PC-9 (cell line): ENCODE measurements at regions not wholly inside any gene's neighbourhood (a gene's known extent, or its start where the extent isn't known, plus 50 kb on each side); places are given as distances from the start of the nearest gene placed in this dataset.

Experiments
- EZH2 ChIP-seq: fragments of 200-600 bp; sonication (generic); IDR thresholded peaks from 2 replicates; pipeline ENCODE4 v1.8.0; 2017; ENCODE audit warnings: antibody characterized with exemption, low read depth
- TF ChIP-seq, protein P1 (sequence below): fragments of 200-600 bp; sonication (generic); conservative IDR thresholded peaks from 2 replicates; pipeline ENCODE4 v1.6.1; 2017; ENCODE audit warnings: mixed run types, antibody characterized with exemption, mild to moderate bottlenecking, moderate library complexity

DNA sequence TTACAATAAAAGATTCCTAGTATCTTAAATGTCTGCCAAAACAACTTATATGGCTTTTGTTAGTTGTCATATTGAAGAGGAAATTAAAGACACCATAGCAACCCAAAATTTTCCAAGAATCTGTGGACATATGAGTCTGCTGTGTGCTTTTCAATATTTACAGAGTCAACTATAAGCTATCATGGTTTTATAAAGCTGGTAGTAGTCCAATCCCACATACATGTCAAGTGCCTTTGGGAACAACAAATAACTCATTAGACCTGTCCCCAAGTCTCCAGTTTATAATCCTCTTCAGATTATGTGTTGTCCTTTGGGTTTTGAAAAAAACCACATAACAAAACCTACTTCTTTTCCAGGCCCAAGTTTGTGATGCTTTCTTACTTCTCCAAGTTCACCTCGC is 293.8 kb upstream of the USP25 start:
- TF ChIP-seq, protein P1, sequence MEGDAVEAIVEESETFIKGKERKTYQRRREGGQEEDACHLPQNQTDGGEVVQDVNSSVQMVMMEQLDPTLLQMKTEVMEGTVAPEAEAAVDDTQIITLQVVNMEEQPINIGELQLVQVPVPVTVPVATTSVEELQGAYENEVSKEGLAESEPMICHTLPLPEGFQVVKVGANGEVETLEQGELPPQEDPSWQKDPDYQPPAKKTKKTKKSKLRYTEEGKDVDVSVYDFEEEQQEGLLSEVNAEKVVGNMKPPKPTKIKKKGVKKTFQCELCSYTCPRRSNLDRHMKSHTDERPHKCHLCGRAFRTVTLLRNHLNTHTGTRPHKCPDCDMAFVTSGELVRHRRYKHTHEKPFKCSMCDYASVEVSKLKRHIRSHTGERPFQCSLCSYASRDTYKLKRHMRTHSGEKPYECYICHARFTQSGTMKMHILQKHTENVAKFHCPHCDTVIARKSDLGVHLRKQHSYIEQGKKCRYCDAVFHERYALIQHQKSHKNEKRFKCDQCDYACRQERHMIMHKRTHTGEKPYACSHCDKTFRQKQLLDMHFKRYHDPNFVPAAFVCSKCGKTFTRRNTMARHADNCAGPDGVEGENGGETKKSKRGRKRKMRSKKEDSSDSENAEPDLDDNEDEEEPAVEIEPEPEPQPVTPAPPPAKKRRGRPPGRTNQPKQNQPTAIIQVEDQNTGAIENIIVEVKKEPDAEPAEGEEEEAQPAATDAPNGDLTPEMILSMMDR = no peak
- TF ChIP-seq EZH2 = no peak
